ENCODE measurements at regions not wholly inside any gene's neighbourhood (a gene's known extent, or its start where the extent isn't known, plus 50 kb on each side); places are given as distances from the start of the nearest gene placed in this dataset.

- DNase-seq = no peak
- intact Hi-C loops (cut with DNase I) = loop anchor here (10.0 kb wide), 1 partner anchor 219 kb away; no protein-coding TSS in a partner anchor
- TF ChIP-seq CTCF (IDR thresholded peaks at IDR 0.05) = no peak
- peak overlapping the region; percentile 79 for H3K27ac ChIP-seq
- H3K4me1 ChIP-seq = no peaks in the 10 kb centered on the region
- no peak overlapping the region for H3K4me3 ChIP-seq
- H3K9me3 ChIP-seq = no peaks in the 10 kb centered on the region
- no peaks in the 10 kb centered on the region for H3K27me3 ChIP-seq
- no peaks in the 10 kb centered on the region for H3K36me3 ChIP-seq
- H3K9ac ChIP-seq (ENCODE audit: low read depth in 2 of 2, low read length in 2 of 2) = peak overlapping the region in 1 of 2 donors; percentile 48
These were observed 63.6 kb upstream of the NUDT4 start for GRCh38 chr12:93314177-93314497.

DNA sequence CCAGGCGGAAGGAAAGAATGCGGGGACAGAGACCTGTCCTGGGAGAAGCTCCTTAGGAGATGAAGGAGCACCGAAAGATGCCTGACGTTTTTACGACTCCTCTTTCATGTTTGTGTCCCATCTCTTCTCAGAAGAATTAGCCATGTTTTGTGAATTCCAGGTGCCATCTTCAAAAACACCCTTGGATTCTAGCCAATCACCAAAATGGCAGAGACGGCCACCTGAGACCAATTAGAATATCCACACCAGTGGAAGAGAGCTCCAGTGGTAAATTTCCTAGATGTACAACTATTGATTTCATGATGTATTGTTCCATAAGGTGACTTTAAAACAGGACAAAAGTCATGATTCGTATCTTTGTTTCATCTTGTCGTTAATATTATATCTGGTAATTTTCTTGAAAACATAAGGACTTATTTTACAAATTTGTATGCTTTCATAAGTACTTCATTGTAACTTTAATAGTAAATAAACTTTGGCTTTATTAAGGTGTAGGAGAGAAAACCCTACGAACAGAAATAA is 62.3 kb upstream of the NUDT4 start:
- peak overlapping the region; percentile 79 for H3K27ac ChIP-seq
- H3K4me1 ChIP-seq = no peaks in the 10 kb centered on the region
- peak overlapping the region; percentile 19 for H3K4me3 ChIP-seq

GRCh38 chr12:93315907-93316622 is 61.7 kb upstream of the NUDT4 start:
- no peak overlapping the region for H3K4me3 ChIP-seq
- peak overlapping the region in 1 of 2 donors; percentile 30 for H3K9ac ChIP-seq (ENCODE audit: low read depth in 2 of 2, low read length in 2 of 2)
- intact Hi-C loops (cut with DNase I) = loop anchor here (10.0 kb wide), 1 partner anchor 221 kb away; no protein-coding TSS in a partner anchor
- peak overlapping the region; percentile 79 for H3K27ac ChIP-seq
- no peak for TF ChIP-seq CTCF (IDR thresholded peaks at IDR 0.05)
- H3K27me3 ChIP-seq = no peaks in the 10 kb centered on the region
- DNase-seq = no peak
- no peaks in the 10 kb centered on the region for H3K9me3 ChIP-seq
- H3K36me3 ChIP-seq = no peaks in the 10 kb centered on the region
- no peaks in the 10 kb centered on the region for H3K4me1 ChIP-seq

More for the DNA sequence above, 62.3 kb upstream of the NUDT4 start:
- Histone ChIP-seq H3K36me3 (no peaks in the 10 kb centered on the region), H3K9me3 (no peaks in the 10 kb centered on the region), H3K27me3 (no peaks in the 10 kb centered on the region), H3K9ac (ENCODE audit: low read depth in 2 of 2, low read length in 2 of 2) (peak overlapping the region in 1 of 2 donors; percentile 48)
- TF ChIP-seq CTCF (IDR thresholded peaks at IDR 0.05) = no peak
- DNase-seq = no peak
- intact Hi-C loops (cut with DNase I) = loop anchor here (10.0 kb wide), 1 partner anchor 221 kb away; no protein-coding TSS in a partner anchor

DNA sequence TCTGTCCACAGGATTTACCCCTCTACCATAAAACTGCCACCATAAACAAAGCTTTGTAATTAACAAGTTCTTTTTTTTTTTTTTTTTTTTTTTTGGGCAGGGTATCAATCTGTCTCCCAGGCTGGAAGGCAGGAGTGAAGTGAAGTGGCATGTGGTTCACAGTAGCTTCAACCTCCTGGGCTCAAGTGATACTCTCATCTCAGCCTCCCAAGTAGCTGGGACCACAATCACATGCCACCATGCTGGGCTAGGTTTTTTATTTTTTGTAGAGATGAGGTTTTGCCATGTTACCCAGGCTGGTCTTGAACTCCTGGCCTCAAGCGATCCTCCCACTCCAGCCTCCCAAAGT is 61.1 kb upstream of the NUDT4 start:
- peak overlapping the region; percentile 21 for H3K27ac ChIP-seq
- intact Hi-C loops (cut with DNase I) = loop anchor here (10.0 kb wide), 1 partner anchor 222 kb away; no protein-coding TSS in a partner anchor
- TF ChIP-seq CTCF (IDR thresholded peaks at IDR 0.05) = no peak
- H3K27me3 ChIP-seq = no peaks in the 10 kb centered on the region
- H3K9ac ChIP-seq (ENCODE audit: low read depth in 2 of 2, low read length in 2 of 2) = no peak overlapping the region
- H3K36me3 ChIP-seq = no peaks in the 10 kb centered on the region
- H3K4me3 ChIP-seq = no peak overlapping the region
- H3K9me3 ChIP-seq = no peaks in the 10 kb centered on the region
- DNase-seq = no peak
- no peaks in the 10 kb centered on the region for H3K4me1 ChIP-seq

DNA sequence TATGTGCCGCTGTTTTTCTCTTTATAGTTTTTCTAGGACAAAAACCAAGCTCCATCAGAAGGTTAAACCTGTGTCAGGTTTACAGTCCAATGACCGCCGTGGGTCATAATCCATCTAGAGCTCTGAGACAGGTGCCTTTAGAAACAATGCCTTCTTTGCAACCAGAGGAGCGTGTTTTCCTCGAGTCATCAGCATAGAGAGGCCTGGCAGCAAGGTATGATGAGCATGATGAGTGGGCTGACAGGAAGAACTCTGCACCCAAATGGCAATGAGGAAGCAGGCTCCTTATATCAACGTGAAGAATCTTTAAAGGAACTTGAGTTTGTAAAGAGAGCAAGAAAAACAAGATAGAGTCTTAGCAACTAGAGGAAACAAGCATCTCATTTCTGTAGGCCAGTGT is 60.5 kb upstream of the NUDT4 start:
- no peak for TF ChIP-seq CTCF (IDR thresholded peaks at IDR 0.05)
- Histone ChIP-seq H3K36me3 (no peaks in the 10 kb centered on the region), H3K4me3 (no peak overlapping the region), H3K4me1 (no peaks in the 10 kb centered on the region), H3K27ac (peak overlapping the region; percentile 21), H3K9ac (ENCODE audit: low read depth in 2 of 2, low read length in 2 of 2) (no peak overlapping the region), H3K9me3 (no peaks in the 10 kb centered on the region), H3K27me3 (no peaks in the 10 kb centered on the region)
- DNase-seq = peak; percentile 56
- intact Hi-C loops (cut with DNase I) = loop anchor here (10.0 kb wide), 1 partner anchor 222 kb away; no protein-coding TSS in a partner anchor
